Sciatic nerve (tissue), 2 donors: ENCODE measurements at regions not wholly inside any gene's neighbourhood (a gene's known extent, or its start where the extent isn't known, plus 50 kb on each side); places are given as distances from the start of the nearest gene placed in this dataset.

ENCODE experiments used
- ATAC-seq: fragments of 200-7000 bp; cut with Tn5 transposase; one replicate; pipeline ENCODE4 v1.9.1; 2020; ENCODE audit warnings: mild to moderate bottlenecking, moderate library complexity
- DNase-seq: peaks from one replicate; pipeline ENCODE4 v3.0.0-alpha.2; 2020; ENCODE audit warnings: low spot score
- intact Hi-C: fragments of 100-400 bp; cut with DNase I; formaldehyde crosslinking; loops from one replicate; pipeline ENCODE4 v1.14.2; 2022
- donor health status: DM: no; HTN: no; CAD: no.
- donor health status: DM: no; HTN: no; CAD: no.

DNA sequence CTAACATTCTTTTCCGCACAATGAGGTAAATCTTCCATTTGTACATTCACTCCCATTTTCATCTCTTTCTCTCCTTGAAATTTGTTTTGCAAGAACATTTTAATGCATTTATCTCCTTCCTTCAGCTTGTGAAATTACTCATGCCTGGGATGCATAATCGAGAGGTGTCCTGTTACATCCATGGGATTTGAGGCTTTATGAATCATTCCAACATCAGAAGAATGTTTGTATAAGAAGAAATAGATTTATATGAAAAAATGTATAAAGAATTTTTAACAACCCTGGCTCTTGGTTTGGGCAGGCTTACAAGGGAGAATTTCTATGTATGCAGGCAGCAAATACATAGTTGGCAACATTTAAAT lies 93.2 kb upstream of the MBNL1 start:
- intact Hi-C loops: no loop called here
- ATAC-seq: no peak
- no peak for DNase-seq

DNA sequence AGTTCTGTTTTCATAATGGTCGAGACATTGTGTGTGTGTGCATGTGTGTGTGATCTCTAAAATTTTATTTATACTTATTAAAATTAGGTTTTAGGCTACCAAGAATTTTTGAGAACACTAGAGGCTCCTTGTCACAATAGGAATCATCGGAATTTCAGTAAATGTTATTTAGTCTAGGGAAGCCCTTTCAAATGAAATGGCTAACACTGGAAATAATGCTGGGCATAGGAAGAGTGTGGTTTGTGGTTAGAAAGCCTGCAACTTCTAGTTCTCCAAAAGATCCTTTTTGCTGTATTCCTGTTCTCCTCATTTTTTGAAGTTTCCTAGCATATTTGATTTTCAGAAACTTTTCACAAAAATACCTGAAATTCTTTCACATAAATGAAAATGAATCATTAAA lies 92.5 kb upstream of the MBNL1 start:
- ATAC-seq (no peak), DNase-seq (no peak)
- intact Hi-C loops: no loop called here

DNA sequence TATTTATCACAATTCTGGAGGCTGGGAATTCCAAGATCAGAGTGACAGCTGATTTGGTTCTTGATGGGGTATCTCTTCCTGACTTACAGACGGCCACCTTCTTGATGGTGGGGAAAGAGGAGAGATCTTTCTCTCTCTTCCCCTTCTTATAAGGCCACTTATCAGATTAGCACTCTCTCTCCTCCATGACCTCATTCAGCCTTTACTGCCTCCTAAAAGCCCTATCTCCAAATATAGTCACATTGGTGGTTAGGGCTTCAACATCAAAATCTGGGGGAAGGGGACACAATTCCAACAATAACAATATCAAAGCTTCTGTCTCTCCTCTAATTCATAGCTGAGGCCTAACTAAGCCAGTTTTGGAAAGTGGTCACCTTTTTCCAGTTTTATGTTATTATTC lies 91.7 kb upstream of the MBNL1 start:
- ATAC-seq: no peak
- DNase-seq: no peak
- intact Hi-C loops: no loop called here

DNA sequence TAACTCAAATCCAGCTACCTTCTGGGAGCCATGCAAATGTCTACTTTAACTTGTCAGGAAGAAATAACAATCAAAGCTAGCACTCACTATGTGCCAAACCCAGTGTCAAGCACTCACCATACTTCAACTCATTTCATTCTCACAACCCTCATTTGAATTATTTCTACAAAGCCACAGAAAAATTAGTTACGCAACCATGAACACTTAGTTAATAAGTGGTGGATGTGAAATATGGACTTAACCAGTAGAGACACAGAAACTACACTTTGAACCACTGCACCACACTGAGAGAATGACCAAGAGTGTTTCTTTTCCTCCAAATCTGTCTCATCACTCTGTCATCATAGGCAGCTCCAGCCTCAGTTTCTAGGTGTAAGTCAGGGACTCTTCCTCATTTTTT lies 91.0 kb upstream of the MBNL1 start:
- DNase-seq (no peak), ATAC-seq (no peak)
- intact Hi-C loops: no loop called here

DNA sequence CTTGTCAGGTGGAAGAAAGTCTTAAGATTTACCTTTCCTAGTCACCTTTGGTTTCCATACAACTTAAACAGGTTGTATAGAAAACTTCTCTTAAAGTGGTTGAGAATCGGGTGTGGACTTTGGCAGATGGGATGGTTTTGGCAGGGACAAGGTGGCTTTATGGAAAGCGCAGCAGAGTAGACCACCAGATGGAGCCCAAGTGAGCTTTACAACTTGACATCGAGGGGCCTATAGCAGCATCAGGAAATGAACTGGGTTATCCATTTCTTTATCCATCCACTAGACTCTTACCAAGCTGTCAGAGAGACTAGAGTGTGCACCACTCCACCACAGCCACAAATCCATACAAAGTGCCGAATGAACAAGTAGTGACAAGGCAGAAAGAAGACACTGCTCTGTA lies 85.3 kb upstream of the MBNL1 start:
- ATAC-seq: peak; percentile 61
- DNase-seq: peak; percentile 59
- intact Hi-C loops: no loop called here

DNA sequence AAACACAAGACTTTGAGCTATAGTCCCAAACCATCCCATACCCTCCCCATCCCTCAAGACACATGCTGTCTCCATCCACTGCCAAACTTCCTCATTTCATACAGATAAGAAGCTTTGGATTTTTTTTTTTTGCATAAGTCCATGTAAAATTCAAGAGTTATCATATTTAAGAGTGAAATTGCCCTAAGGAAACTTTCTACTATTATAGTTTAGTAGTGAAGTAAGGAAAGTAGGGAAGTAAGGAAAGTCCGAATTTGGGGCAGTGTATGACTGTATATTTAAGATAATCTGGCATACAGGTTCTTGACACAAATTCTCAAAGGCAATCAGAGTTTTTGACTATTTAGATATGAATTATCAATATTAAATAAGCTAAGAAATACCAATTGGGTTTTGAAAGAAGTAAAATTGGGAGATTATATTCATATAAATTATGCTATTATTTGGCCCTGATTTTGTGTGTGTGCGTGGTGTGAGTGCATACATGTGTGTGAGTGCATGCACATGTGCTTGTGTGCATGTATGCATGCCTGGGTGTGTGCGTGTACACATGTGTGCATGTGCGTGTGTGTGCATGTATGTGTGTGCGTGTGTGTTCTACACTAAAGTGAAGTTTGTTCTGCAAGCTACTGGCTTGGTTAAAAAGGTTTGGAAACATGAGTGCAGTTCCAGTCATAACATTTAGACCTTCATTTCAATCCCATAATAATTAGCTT lies 83.6 kb upstream of the MBNL1 start:
- DNase-seq: no peak
- intact Hi-C loops: no loop called here
- ATAC-seq: no peak

DNA sequence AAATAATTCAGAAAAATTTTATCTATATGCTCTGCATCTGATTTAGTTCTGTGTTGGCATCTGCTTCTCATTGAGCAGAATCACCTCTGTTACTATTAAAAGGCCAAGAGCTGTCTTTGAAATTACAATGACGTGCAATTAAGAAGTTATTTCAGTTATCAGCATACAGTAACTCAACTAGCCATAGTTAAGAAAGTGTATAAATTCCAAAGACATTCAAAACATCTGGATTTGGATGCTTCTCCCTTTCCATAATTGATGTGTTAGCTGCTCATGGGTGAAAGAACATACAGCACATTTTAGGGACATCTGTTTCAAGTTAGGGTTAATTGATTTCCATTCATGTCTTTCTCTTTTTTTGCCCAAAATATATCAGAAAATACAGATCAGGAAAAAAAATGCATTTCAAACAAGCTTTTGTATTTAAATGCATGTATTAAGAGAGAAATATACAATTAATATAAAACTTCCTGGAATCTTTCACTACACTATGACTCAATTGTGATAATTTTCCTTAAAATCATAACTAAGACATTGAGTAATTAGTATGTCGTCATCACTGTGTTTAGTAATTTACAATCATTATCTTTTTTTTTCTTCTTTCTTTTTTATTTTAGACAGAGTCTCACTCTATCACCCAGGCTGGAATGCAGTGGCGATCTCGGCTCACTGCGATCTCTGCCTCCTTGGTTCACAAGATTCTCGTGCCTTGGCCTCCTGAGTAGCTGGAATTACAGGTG lies 82.7 kb upstream of the MBNL1 start:
- DNase-seq (no peak), ATAC-seq (no peak)
- intact Hi-C loops: no loop called here

DNA sequence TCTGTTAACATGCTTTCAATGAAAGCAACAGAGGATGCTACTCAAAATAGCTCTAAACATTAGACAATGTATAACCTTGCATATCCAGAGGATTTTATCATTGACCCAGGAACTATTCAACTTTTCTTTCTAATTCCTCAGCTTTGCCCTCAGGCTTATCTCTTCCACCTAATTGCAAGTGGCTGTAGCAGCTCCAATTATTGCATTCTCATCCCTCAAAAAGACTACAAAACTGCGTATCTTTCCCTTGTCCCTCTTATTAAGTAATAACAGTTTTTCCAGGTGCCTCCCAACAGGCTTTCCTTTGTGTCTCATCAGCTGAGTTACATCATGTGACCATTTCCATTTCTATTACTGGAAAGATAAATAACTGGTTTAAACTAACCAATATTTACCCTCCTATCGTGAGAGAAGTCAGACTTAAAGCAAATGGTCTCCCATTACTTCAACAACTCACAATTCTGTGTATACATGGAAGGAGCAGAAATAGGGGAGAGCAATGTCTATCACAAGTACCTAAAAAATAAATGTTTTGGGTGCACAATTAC lies 78.0 kb upstream of the MBNL1 start:
- intact Hi-C loops: no loop called here
- DNase-seq (no peak), ATAC-seq (no peak)

DNA sequence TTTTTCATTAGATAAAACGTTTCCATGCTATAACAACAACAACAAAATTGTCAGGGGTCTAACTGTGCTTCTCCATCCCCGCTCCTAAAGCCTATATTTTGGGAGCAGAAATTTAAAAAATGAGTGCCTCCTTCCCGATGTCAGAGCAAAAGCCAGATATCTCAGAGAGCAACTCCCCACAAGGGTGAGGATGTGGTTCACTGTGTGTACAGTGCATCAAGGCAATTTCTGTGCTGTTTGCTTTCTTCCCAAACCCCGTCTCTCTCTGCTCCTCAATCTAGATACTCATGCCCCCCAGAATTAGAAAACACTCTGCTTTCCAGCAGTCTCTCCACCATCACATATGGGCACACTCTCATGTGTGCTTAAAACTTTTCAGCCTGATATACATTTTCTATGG lies 76.7 kb upstream of the MBNL1 start:
- intact Hi-C loops: no loop called here
- DNase-seq (no peak), ATAC-seq (no peak)

DNA sequence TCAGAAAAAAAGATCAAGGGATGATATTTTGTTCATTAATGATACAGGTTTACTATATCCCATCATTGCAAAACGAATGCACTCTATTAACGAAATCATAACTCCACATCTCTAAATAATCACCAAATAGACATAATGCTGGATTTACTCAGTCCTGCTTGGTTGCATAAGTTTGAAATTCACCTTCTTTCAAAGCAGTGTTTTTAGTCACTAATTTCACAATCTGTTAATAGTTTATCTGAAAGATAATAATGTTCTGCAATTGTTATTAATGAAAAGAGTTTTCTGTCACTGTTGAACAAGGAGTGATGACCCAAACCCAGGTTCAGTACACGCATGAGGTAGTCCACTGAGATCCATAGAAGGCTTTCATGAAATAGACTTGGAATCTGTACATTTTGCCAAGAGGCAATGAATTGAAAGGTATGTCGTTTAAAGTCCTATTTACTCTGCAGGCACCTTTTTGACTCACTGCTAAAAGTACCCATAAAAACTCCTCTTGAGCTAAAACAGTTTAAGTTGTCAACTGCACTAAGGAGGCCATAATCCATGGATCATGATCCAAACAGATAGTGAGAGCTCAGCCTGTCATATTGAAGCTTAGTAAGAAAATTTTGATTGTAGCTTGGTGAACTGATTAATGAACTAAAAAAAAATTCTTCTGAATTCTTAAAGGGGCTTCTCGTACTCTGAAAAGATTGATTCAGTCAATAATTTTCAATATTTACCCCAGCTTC lies 75.6 kb upstream of the MBNL1 start:
- DNase-seq: no peak
- intact Hi-C loops: no loop called here
- peak; percentile 9 for ATAC-seq

DNA sequence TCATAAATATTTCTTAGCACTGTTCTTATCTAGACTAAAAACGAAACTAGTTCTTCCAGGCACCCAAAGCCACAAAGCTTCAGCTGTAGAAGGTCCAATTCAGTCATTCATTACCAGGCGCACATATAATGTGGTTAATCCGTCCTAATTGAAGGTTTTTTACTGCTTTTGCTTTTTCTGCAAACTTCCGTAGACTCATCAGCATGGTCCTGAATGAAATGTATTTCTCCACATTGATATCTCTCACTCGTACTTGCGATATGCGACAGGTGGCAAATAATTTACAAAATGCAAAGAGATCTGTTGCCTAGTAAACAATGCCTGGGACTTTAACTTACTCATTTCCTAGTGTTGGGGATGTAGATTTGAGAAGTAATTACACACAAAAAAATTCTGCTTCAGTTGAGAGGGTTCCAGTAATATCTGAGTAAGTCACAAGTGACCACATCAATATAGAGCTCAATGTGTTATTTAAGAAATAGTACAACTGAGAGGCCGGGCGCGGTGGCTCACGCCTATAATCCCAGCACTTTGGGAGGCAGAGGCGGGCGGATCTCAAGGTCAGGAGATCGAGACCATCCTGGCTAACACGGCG lies 75.0 kb upstream of the MBNL1 start:
- ATAC-seq: peak; percentile 37
- no peak for DNase-seq
- intact Hi-C loops: no loop called here

DNA sequence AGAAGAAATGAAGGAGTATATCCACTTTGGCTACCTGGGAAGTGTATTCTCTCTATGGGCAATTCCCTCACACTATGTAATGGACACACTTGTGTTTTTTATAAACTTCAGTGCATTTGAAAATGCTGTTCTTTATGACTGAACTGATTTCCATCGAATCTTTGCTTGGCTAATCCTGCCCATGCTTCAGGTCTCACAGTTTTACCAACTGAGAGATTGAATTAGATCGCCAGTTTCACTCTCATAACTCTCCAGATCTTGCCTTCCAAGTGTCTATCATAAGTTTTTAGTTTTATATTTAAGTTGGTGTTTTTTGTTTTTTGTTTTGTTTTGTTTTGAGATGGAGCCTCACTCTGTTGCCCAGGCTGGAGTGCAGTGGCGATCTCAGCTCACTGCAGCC lies 73.5 kb upstream of the MBNL1 start:
- DNase-seq: no peak
- no peak for ATAC-seq
- intact Hi-C loops: no loop called here

DNA sequence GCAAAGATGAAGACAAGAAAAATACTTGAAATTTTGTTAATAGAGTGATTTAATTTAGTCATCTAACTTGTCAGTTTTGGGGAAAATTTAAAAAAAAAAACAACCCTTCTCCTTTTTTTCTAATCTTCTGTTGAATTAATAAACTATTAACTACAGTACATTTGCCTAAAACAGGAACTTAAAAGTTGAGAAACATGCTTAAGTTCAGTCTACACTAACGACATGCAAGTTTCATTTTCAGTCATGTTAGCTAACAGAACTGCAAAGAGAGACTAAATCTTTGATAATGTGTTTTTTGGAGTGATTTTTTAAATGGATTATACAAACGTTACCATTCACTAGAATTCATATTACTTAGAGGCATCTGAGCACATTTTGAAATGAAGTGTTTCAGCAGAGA lies 71.9 kb upstream of the MBNL1 start:
- intact Hi-C loops: no loop called here
- ATAC-seq (peak; percentile 54), DNase-seq (no peak)

DNA sequence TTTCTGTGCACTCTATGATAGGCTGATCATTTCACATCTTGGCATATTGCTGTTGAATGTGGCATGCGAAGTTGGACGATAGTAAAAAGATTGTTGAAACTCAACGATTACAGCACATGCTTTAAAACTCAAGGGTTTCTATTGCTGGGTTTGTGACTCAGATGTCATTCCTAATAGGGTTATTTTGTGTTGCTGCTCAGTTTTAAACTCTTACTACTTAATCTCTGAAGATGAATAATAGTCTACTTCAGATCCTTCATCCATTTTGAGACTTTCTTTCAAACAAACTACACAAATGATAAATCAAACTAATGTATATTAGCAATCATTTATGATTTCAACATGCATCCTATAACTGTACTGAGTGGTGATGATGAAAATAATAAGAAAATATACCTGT lies 71.3 kb upstream of the MBNL1 start:
- ATAC-seq (peak; percentile 44), DNase-seq (no peak)
- intact Hi-C loops: no loop called here

DNA sequence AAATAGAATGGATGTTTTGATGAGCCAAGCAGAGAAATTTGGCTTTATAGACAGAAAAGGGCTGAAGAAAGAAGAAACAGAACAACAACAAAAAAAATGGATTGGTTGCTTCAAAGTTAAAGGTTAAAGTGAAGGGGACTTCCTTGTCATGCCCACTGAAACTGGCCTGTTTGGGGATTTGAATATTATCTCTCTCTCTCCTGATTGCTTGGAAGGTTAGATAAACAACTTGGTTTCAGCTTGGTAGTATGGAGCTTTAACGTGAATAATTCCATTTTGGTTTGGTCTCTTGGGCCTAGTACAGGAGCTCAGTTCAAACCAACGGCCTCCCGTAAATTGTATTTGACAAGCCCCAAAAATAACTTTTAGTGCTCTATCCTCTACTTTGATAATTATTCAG lies 70.8 kb upstream of the MBNL1 start:
- DNase-seq (no peak), ATAC-seq (no peak)
- intact Hi-C loops: no loop called here

DNA sequence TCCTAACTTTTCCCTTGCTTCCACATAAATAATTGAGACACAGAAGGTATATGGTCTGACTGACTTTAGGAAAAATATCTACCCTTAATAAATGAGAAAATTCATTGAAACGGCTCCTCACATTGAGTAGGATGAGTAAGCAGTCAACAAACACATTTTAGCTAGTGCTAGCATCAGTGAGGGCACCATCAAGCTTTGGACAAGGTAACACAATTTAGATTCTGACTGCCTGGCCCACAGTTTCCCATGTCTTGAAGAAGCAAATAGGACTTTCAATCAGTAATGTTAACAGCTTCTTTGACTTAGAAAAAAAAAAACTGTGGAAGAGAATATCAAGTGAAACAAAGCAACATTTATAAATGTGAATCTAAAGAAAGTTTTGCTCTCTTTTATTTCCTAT lies 70.1 kb upstream of the MBNL1 start:
- intact Hi-C loops: no loop called here
- ATAC-seq: peak; percentile 16
- DNase-seq: no peak

DNA sequence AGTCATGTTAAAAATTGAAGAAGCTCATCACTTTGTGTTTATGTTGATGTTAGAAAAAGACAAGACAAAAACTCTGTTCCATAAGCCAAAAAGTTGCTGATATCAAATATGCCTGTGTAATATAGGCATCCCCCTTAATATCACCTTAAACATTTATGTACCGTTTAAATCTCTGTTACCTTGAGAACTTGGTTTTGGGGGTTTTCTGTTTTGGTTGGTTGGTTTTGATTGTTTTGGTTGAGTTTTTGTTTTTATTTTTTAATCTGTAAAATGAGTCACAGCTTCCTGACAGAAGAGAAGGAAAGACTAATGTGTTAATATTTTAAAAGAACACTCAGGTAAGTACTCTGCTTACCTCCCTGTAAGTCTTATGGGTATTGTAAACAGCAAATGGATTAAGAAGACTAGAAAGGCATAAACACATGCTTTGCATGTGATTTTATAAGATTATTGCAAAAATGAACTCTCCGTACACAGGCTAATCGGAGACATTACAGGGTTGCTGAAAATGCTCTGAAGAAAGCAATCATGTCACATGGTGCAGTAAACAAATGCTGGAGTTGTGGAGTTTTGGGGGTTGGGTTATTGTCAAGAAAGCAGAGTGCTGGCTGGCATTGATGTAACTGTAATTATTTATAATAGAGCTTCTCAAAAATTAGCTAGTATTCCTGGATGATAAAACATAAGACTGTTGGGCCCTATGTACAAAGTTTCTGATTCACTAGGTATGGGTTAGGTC lies 69.5 kb upstream of the MBNL1 start:
- intact Hi-C loops: no loop called here
- DNase-seq (no peak), ATAC-seq (peak; percentile 46)

DNA sequence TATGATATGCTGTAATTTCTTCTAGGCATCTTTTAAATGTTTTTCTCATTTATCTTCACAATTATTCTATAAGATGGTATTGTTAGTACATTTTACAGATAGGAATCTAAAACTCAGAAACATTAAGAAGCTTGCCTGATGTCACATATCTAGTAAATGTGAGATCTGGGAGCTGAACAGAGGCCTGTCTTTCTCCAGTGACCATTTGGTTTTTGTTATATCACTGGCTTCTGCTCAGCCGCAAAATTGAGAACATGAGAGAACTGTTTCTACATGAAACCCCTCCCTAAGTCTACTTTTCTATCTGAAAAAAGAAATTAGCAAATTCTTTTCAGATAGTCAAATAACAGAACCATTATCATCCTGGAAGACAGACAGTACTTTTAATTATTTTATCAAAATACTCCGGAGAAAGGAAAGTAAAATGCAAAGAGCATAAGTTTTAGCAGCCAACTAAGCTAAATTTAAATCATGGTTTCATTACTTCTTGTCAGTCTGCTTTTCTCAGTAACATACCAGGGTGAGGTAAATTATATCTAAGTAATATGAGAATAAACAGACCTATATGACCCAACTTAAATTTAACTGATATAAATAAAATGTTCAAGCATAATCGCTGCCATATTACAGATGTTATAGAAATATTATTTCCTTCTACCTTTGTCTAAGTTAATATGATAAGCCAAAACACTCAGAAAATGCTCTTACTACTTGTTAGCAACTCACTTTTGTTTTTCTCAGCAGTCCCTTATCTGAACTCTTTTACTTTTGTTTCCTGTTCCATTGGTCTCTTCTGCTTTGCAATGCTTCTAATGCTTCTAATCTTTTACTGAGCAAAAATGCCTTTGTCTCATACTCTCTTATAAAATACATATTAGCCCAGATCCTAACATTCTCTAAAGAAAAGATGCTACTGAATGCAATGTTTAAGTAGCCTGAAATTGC lies 68.0 kb upstream of the MBNL1 start:
- intact Hi-C loops: no loop called here

More for the DNA sequence above, 68.0 kb upstream of the MBNL1 start:
- ATAC-seq (peak; percentile 36), DNase-seq (no peak)
